ENCODE measurements at regions not wholly inside any gene's neighbourhood (a gene's known extent, or its start where the extent isn't known, plus 50 kb on each side); places are given as distances from the start of the nearest gene placed in this dataset.

DNA sequence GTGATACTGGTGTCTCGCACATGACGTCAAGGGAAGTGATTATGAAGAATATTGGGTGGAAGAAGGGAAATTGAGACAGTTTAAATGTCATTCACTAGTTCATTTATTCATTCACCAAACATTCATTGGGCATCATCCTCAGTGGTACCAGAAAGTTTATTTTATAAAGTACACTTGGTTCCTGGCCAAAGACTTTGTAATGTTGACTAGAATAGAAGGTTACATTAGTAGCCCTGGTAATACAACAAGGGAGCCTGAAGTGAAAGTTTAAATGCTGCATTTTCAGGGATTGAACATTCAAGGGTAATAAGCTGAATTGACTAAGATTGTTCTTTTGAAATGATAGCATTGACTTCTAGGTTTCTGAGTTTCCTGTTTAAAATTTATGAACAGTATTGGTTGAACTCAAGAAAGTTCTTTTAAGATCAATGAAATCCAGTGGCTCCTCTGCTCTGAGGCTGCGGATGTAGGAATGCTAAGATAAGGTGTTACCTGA is 236.8 kb upstream of the BTG1 start:
- TF ChIP-seq NANOG (IDR thresholded peaks at IDR 0.05; ENCODE audit: borderline replicate concordance) (no peak), EZH2 (IDR thresholded peaks at IDR 0.05; ENCODE audit: low read depth, unreplicated experiment) (no peak), REST (IDR thresholded peaks at IDR 0.05; ENCODE audit: unreplicated experiment) (no peak), POLR2AphosphoS5 (IDR thresholded peaks at IDR 0.05; ENCODE audit: low read depth) (no peak), EZH2phosphoT487 (IDR thresholded peaks at IDR 0.05; ENCODE audit: unreplicated experiment) (no peak), CREB1 (CRISPR knock-in tag; IDR thresholded peaks at IDR 0.05; ENCODE audit: low read depth) (no peak), ZNF331 (CRISPR knock-in tag; IDR thresholded peaks at IDR 0.05; ENCODE audit: low read depth) (no peak), STAT1 (IDR thresholded peaks at IDR 0.05; ENCODE audit: unreplicated experiment) (no peak)
- TF ChIP-seq, protein P1, sequence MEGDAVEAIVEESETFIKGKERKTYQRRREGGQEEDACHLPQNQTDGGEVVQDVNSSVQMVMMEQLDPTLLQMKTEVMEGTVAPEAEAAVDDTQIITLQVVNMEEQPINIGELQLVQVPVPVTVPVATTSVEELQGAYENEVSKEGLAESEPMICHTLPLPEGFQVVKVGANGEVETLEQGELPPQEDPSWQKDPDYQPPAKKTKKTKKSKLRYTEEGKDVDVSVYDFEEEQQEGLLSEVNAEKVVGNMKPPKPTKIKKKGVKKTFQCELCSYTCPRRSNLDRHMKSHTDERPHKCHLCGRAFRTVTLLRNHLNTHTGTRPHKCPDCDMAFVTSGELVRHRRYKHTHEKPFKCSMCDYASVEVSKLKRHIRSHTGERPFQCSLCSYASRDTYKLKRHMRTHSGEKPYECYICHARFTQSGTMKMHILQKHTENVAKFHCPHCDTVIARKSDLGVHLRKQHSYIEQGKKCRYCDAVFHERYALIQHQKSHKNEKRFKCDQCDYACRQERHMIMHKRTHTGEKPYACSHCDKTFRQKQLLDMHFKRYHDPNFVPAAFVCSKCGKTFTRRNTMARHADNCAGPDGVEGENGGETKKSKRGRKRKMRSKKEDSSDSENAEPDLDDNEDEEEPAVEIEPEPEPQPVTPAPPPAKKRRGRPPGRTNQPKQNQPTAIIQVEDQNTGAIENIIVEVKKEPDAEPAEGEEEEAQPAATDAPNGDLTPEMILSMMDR (conservative IDR thresholded peaks at IDR 0.05; ENCODE audit: low read depth in 2 of 2), result no peak

All from GM23338 (cell line).